HepG2 (cell line): ENCODE measurements at regions not wholly inside any gene's neighbourhood (a gene's known extent, or its start where the extent isn't known, plus 50 kb on each side); places are given as distances from the start of the nearest gene placed in this dataset.

Experiments
- ATAC-seq: fragments of 200-7000 bp; cut with Tn5 transposase; 3 replicates; pipeline ENCODE4 v1.9.1; 2020; ENCODE audit warnings: mild to moderate bottlenecking, moderate library complexity
- BruUV-seq: library from RNA; stranded (reverse); fragments of 400-500 nt; replicated peaks from 2 replicates; lab custom pipeline; 2021; lab: Mats Ljungman, UMichigan
- CTCF ChIA-PET: fragments of 300-600 bp; formaldehyde crosslinking; extraction: SDS; loops from one replicate; lab custom pipeline; 2021; ENCODE audit warnings: low total read pairs, inconsistent platforms, low intra/inter-chr PET ratio; lab: Yijun Ruan, JAX
- POLR2A ChIA-PET: fragments of 350-600 bp; sonication (Branson Sonifier 250); formaldehyde crosslinking; loops from one replicate; lab custom pipeline; 2020; ENCODE audit warnings: antibody characterized with exemption, inconsistent platforms; lab: Yijun Ruan, JAX
- DNase-seq: peaks from one replicate; pipeline ENCODE4 v3.0.0-alpha.2; 2015; ENCODE audit warnings: low spot score
- FAIRE-seq: peaks from 3 replicates; lab custom pipeline; 2011; peaks lifted over from hg19 to GRCh38; lab: Jason Lieb, UNC
- H2AFZ ChIP-seq: one replicate; pipeline ENCODE4 v1.6.1; 2011; ENCODE audit warnings: low read length, inconsistent platforms
- H3K27ac ChIP-seq: fragments of 300-600 bp; 3 replicates; pipeline ENCODE4 v1.8.0; 2011; ENCODE audit warnings: mixed run types, mild to moderate bottlenecking, mixed read lengths, low read length, inconsistent platforms; ENCODE audit not compliant: insufficient read depth; ENCODE audit errors: extremely low read length
- H3K27me3 ChIP-seq, 2 experiments: fragments of 200-600 bp in 1 of 2; 2 replicates in 1 of 2; 3 replicates in 1 of 2; pipeline versions ENCODE4 v1.6.0 to v1.8.0; 2011; ENCODE audit warnings: low read length in 2 of 2, mild to moderate bottlenecking in 2 of 2, moderate library complexity in 2 of 2, inconsistent platforms in 1 of 2; ENCODE audit not compliant: insufficient read depth in 2 of 2, control insufficient read depth in 1 of 2
- H3K36me3 ChIP-seq, 2 experiments: fragments of 200-600 bp in 1 of 2; replicated peaks in 1 of 2; 2 replicates in 1 of 2; 3 replicates in 1 of 2; pipeline versions ENCODE4 v1.5.1 to v1.8.0; 2011; ENCODE audit warnings: low read length in 2 of 2, inconsistent platforms in 1 of 2; ENCODE audit not compliant: insufficient read depth in 2 of 2, control insufficient read depth in 1 of 2
- H3K4me1 ChIP-seq: 2 replicates; pipeline ENCODE4 v1.5.1; 2012; ENCODE audit warnings: low read length, inconsistent platforms; ENCODE audit not compliant: insufficient read depth
- H3K4me2 ChIP-seq: 2 replicates; pipeline ENCODE4 v1.6.0; 2011; ENCODE audit warnings: low read depth, low read length, inconsistent platforms
- H3K4me3 ChIP-seq, 3 experiments: fragments of 200-600 bp in 1 of 3; sonication (generic), shearing (Covaris generic) in 1 of 3; replicated peaks in 1 of 3; 2 replicates each; pipeline ENCODE4 v1.5.1; 2011 to 2016; ENCODE audit warnings: low read length in 3 of 3, inconsistent platforms in 2 of 3, low read depth in 2 of 3, mild to moderate bottlenecking in 2 of 3, control low read depth in 1 of 3, mixed read lengths in 1 of 3; ENCODE audit not compliant: insufficient read depth in 1 of 3
- H3K79me2 ChIP-seq: one replicate; pipeline ENCODE4 v1.6.1; 2011; ENCODE audit warnings: low read length, inconsistent platforms; ENCODE audit not compliant: insufficient read depth
- H3K9ac ChIP-seq: 2 replicates; pipeline ENCODE4 v1.6.0; 2011; ENCODE audit warnings: mild to moderate bottlenecking, low read depth, low read length, inconsistent platforms; ENCODE audit not compliant: insufficient read depth
- H3K9me3 ChIP-seq: 2 replicates; pipeline ENCODE4 v1.5.1; 2012; ENCODE audit warnings: mild to moderate bottlenecking, low read length
- H4K20me1 ChIP-seq: 2 replicates; pipeline ENCODE4 v1.6.0; 2011; ENCODE audit warnings: inconsistent platforms, mild to moderate bottlenecking, low read length, moderate library complexity; ENCODE audit not compliant: insufficient read depth
- CCAR2 ChIP-seq: fragments of 200-400 bp; formaldehyde crosslinking; optimal IDR thresholded peaks from 2 replicates; pipeline ENCODE3; 2018; ENCODE audit warnings: low read depth, mild to moderate bottlenecking, low read length, moderate library complexity
- CEBPB ChIP-seq: IDR thresholded peaks from 2 replicates; pipeline ENCODE4 v1.6.1; 2011; ENCODE audit warnings: low read depth, low read length, improper control_type of control experiment, borderline replicate concordance
- FOXO4 ChIP-seq: sonication (generic); formaldehyde crosslinking; conservative IDR thresholded peaks from 2 replicates; pipeline ENCODE4 v1.8.1; 2023; ENCODE audit warnings: missing genetic modification reagents
- MED1 ChIP-seq: sonication (generic); formaldehyde crosslinking; IDR thresholded peaks from 2 replicates; pipeline ENCODE4 v1.4.0; 2020; ENCODE audit warnings: missing genetic modification reagents
- MNT ChIP-seq: fragments of 450-650 bp; IDR thresholded peaks from 2 replicates; pipeline ENCODE4 v1.6.1; 2016
- PATZ1 ChIP-seq: sonication (generic); formaldehyde crosslinking; IDR thresholded peaks from 2 replicates; pipeline ENCODE4 v1.4.0; 2020; ENCODE audit warnings: missing genetic modification reagents
- SP4 ChIP-seq: sonication (generic); formaldehyde crosslinking; IDR thresholded peaks from 2 replicates; pipeline ENCODE4 v1.8.1; 2023; ENCODE audit warnings: mild to moderate bottlenecking, missing genetic modification reagents
- ZNF276 ChIP-seq: sonication (generic); formaldehyde crosslinking; IDR thresholded peaks from 2 replicates; pipeline ENCODE4 v1.4.0; 2020; ENCODE audit warnings: mild to moderate bottlenecking, low read depth, missing genetic modification reagents
- WGBS: methylation state at CpG from one replicate; pipeline ENCODE4 v1.1.6; 2017; ENCODE audit warnings: low lambda C conversion rate; 5-methylcytosine and 5-hydroxymethylcytosine counted together
- in situ Hi-C: cut with HindIII; loops from 2 replicates; pipeline ENCODE4 v1.10.0; 2017; ENCODE audit warnings: low pct_unique_long_range_greater_than_20kb; ENCODE audit not compliant: extremely low pct_ligation_motif_present
- intact Hi-C: fragments of 100-400 bp; cut with micrococcal nuclease; formaldehyde crosslinking; loops from one replicate; pipeline ENCODE4 v1.10.0; 2022; ENCODE audit not compliant: unreplicated experiment

- Histone ChIP-seq H3K9ac (no peak overlapping the region), H3K79me2 (no peaks in the 10 kb centered on the region), H3K4me3 (no peak overlapping the region), H3K27ac (no peak overlapping the region), H2AFZ (no peak overlapping the region), H3K4me2 (no peak overlapping the region), H3K36me3 (no peaks in the 10 kb centered on the region), H4K20me1 (no peaks in the 10 kb centered on the region)
- no peak for ATAC-seq
- FAIRE-seq = no peak
- no TSS peak for BruUV-seq
- no peak for DNase-seq
- in situ Hi-C loops = no loop called here
- POLR2A ChIA-PET = no interaction called here
- TF ChIP-seq CEBPB (no peak), MNT (no peak), FOXO4 (CRISPR knock-in tag) (no peak)
- TF ChIP-seq, all 625 proteins: peak for 0
- H3K9me3 ChIP-seq = peaks cover 85% of the 10 kb centered on the region
- intact Hi-C loops = no loop called here
- no peaks in the 10 kb centered on the region for H3K4me1 ChIP-seq
- H3K27me3 ChIP-seq = no peaks in the 10 kb centered on the region
- CTCF ChIA-PET = no interaction called here
- WGBS = 6% methylated on average over 4 of the region's 4 CpGs
Measured at GRCh38 chr21:22885079-22885478, 1886.9 kb downstream of the NCAM2 start.

- ChIA-PET CTCF (no interaction called here), POLR2A (no interaction called here)
- no peaks in the 10 kb centered on the region for H4K20me1 ChIP-seq
- no peak overlapping the region for H2AFZ ChIP-seq
- no peak for FAIRE-seq
- H3K36me3 ChIP-seq = no peaks in the 10 kb centered on the region
- H3K27me3 ChIP-seq = no peaks in the 10 kb centered on the region
- H3K9ac ChIP-seq = no peak overlapping the region
- DNase-seq = no peak
- BruUV-seq = no TSS peak
- no peak overlapping the region for H3K4me2 ChIP-seq
- no peak for ATAC-seq
- no peaks in the 10 kb centered on the region for H3K4me1 ChIP-seq
- H3K4me3 ChIP-seq = no peak overlapping the region
- in situ Hi-C loops (no loop called here), intact Hi-C loops (no loop called here)
- no peaks in the 10 kb centered on the region for H3K79me2 ChIP-seq
- no peak overlapping the region for H3K27ac ChIP-seq
- peaks cover 86% of the 10 kb centered on the region for H3K9me3 ChIP-seq
- no peak for TF ChIP-seq CCAR2
- TF ChIP-seq PATZ1 (CRISPR knock-in tag) = no peak
- no peak for TF ChIP-seq ZNF276 (CRISPR knock-in tag)
- no peak for TF ChIP-seq SP4 (CRISPR knock-in tag)
- no peak for TF ChIP-seq MED1 (CRISPR knock-in tag)
Measured at GRCh38 chr21:22885614-22886013, 1887.4 kb downstream of the NCAM2 start.
